GM21576 (cell line): ENCODE measurements at regions not wholly inside any gene's neighbourhood (a gene's known extent, or its start where the extent isn't known, plus 50 kb on each side); places are given as distances from the start of the nearest gene placed in this dataset.
"Not testable (repeated sequence)": the region's sequence is repeated elsewhere in the genome, so short reads cannot be mapped to it uniquely, and the experiment has no call there.

Experiments used
- ATAC-seq: cut with Tn5 transposase; IDR thresholded peaks from one replicate; pipeline ENCODE4 v1.9.1; 2021; ENCODE audit warnings: mild to moderate bottlenecking, moderate library complexity; ENCODE audit not compliant: unreplicated experiment

- no peak for ATAC-seq
These were observed 268.3 kb downstream of the PTH2R start for GRCh38 chr2:208674919-208675318.

- not testable (repeated sequence) for ATAC-seq
These were observed 279.3 kb downstream of the PTH2R start for GRCh38 chr2:208685929-208686328.

- no peak for ATAC-seq
These were observed 280.1 kb downstream of the PTH2R start for GRCh38 chr2:208686665-208687064.

- not testable (repeated sequence) for ATAC-seq
These were observed 281.1 kb downstream of the PTH2R start for GRCh38 chr2:208687720-208688119.

GRCh38 chr2:208698114-208698513 lies 291.5 kb downstream of the PTH2R start:
- no peak for ATAC-seq

- no peak for ATAC-seq
These were observed 301.9 kb downstream of the PTH2R start for GRCh38 chr2:208708486-208708885.

GRCh38 chr2:208711598-208711997 lies 305.0 kb downstream of the PTH2R start:
- no peak for ATAC-seq

- ATAC-seq: no peak
These were observed 306.6 kb downstream of the PTH2R start for GRCh38 chr2:208713066-208713745.

GRCh38 chr2:208718828-208719227 lies 312.2 kb downstream of the PTH2R start:
- no peak for ATAC-seq

- no peak for ATAC-seq
These were observed 316.1 kb downstream of the PTH2R start for GRCh38 chr2:208722731-208723130.

GRCh38 chr2:208725280-208725679 lies 318.7 kb downstream of the PTH2R start:
- no peak for ATAC-seq

GRCh38 chr2:208726242-208726641 lies 319.6 kb downstream of the PTH2R start:
- ATAC-seq: no peak

- not testable (repeated sequence) for ATAC-seq
These were observed 345.2 kb downstream of the PTH2R start for GRCh38 chr2:208751663-208752415.

GRCh38 chr2:208757364-208757763 lies 350.8 kb downstream of the PTH2R start:
- ATAC-seq: no peak

- not testable (repeated sequence) for ATAC-seq
These were observed 366.5 kb downstream of the PTH2R start for GRCh38 chr2:208773074-208773473.

GRCh38 chr2:208781166-208781565 lies 374.6 kb downstream of the PTH2R start:
- ATAC-seq: no peak

- ATAC-seq: no peak
These were observed 375.5 kb downstream of the PTH2R start for GRCh38 chr2:208782097-208782496.

- no peak for ATAC-seq
These were observed 376.6 kb downstream of the PTH2R start for GRCh38 chr2:208783184-208783583.

- not testable (repeated sequence) for ATAC-seq
These were observed 378.2 kb downstream of the PTH2R start for GRCh38 chr2:208784774-208785173.

GRCh38 chr2:208791257-208791656 lies 384.7 kb downstream of the PTH2R start:
- ATAC-seq: no peak

- ATAC-seq: no peak
These were observed 386.2 kb downstream of the PTH2R start for GRCh38 chr2:208792766-208793165.

- no peak for ATAC-seq
These were observed 386.8 kb downstream of the PTH2R start for GRCh38 chr2:208793434-208793833.
